AG04450 (cell line): ENCODE measurements at regions not wholly inside any gene's neighbourhood (a gene's known extent, or its start where the extent isn't known, plus 50 kb on each side); places are given as distances from the start of the nearest gene placed in this dataset.

ENCODE experiments used
- CTCF ChIA-PET: fragments of 300-600, 350-600 bp; formaldehyde crosslinking; extraction: SDS; loops from one replicate; lab custom pipeline; 2022; ENCODE audit warnings: antibody characterized with exemption, inconsistent platforms; lab: Charles Lee
- POLR2A ChIA-PET: fragments of 350-600 bp; formaldehyde crosslinking; extraction: SDS; loops from one replicate; lab custom pipeline; 2021; ENCODE audit warnings: antibody characterized with exemption, inconsistent platforms; lab: Yijun Ruan, JAX
- DNase-seq: peaks from one replicate; pipeline ENCODE4 v3.0.0-alpha.2; 2011; ENCODE audit warnings: low read depth, low spot score
- H3K27ac ChIP-seq: one replicate; pipeline ENCODE4 v1.5.1; 2012; ENCODE audit warnings: low read depth, low read length, control low read depth
- H3K27me3 ChIP-seq: one replicate; pipeline ENCODE4 v1.6.0; 2012; ENCODE audit warnings: low read length; ENCODE audit not compliant: control insufficient read depth, insufficient read depth
- H3K4me3 ChIP-seq: 2 replicates; pipeline ENCODE4 v1.5.1; 2011; ENCODE audit warnings: mild to moderate bottlenecking, low read depth, low read length, control low read depth
- H3K9me3 ChIP-seq: 2 replicates; pipeline ENCODE4 v1.5.1; 2012; ENCODE audit warnings: low read length; ENCODE audit not compliant: control insufficient read depth, insufficient read depth
- TF ChIP-seq, protein P1 (sequence below): IDR thresholded peaks from 2 replicates; pipeline ENCODE4 v1.5.1; 2011; ENCODE audit warnings: low read depth, low read length, control low read depth, inconsistent platforms

DNA sequence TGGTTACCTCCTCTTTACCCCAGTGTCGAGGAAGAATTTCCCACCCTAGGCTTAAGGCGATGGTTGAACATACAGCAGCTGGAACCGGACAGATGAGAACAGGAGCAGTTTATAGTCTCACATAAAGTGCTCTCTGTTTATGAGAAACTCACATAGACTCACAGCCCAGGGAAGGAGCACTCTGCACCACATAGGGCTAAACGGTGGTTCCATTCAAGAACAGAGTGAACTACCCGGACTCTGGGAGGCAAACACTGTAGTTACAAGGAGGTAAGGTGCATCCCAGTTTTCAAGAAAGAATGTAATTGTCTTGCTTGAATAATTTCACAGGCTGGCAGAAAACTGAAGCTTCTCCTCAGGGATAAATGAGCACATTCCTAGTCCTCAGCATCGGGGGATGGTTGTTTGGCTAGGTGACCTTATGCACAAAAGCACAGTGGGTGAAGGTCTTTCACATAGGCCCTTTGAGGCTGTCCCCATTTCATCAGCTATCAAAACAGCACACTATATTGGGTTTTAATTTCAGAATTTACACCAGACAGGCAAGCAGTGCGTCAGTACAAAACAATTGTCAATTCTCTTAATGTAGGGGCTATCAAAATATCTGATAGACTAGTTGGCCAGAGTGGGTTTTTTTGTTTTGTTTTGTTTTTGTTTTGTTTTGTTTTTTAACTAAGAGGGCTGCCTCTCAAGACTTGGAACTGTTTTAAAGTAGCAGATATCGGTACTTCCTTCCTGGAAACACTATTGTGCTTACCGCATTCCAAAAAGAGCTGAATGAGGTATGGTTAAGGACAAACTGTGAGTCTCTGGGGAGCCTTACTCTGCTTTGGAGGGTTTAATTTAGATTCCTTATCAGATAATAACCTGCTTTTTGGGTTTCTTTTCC lies 918.1 kb upstream of the CDH8 start:
- ChIA-PET CTCF (no interaction called here), POLR2A (no interaction called here)
- H3K27me3 ChIP-seq, result no peaks in the 10 kb centered on the region
- no peak overlapping the region for H3K4me3 ChIP-seq
- TF ChIP-seq, protein P1, sequence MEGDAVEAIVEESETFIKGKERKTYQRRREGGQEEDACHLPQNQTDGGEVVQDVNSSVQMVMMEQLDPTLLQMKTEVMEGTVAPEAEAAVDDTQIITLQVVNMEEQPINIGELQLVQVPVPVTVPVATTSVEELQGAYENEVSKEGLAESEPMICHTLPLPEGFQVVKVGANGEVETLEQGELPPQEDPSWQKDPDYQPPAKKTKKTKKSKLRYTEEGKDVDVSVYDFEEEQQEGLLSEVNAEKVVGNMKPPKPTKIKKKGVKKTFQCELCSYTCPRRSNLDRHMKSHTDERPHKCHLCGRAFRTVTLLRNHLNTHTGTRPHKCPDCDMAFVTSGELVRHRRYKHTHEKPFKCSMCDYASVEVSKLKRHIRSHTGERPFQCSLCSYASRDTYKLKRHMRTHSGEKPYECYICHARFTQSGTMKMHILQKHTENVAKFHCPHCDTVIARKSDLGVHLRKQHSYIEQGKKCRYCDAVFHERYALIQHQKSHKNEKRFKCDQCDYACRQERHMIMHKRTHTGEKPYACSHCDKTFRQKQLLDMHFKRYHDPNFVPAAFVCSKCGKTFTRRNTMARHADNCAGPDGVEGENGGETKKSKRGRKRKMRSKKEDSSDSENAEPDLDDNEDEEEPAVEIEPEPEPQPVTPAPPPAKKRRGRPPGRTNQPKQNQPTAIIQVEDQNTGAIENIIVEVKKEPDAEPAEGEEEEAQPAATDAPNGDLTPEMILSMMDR, result no peak
- H3K27ac ChIP-seq, result no peak overlapping the region
- H3K9me3 ChIP-seq, result peaks cover 12% of the 10 kb centered on the region
- no peak for DNase-seq

DNA sequence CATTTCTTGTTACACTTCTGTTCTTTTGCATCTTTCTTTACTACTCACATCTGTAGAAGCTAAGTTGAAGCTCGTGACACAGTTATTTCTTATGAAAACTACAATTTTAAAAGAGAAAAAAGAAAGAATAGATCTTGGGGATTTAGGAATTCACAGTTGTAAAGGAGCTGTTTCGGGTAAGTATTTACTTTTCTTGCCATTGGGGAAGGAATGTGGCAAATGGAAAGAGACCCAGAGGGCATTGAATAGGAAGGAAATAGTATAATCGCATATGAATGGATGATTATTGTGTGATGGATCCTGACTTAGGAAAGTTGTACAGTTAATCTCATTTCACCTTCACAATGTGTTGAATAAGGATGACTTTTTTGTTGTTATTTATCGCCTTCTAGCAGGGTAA lies 914.1 kb upstream of the CDH8 start:
- TF ChIP-seq, protein P1, result no peak
- Histone ChIP-seq H3K27ac (no peak overlapping the region), H3K27me3 (no peaks in the 10 kb centered on the region), H3K9me3 (no peaks in the 10 kb centered on the region; the same call in none of the 2 replicates), H3K4me3 (no peak overlapping the region)
- CTCF ChIA-PET, result no interaction called here
- POLR2A ChIA-PET, result no interaction called here
- no peak for DNase-seq

DNA sequence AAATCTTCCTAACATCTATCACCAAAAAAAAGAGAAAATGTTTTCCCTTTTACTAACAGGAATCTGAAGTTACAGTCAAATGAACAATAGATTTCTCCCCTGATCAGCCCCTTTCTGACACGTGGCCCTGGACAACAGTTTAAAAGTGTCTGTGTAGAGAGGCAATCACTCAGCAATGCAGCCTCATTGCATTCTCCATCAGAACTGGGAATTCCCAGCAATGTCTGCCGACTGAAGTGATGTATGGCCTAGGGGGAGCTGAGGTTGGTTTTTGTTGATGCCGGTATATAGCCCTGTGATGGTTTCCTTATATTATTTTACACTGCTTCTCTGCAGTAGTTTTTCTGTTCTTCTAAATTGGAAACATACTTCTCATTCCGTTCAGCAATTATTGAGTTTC lies 904.3 kb upstream of the CDH8 start:
- POLR2A ChIA-PET, result no interaction called here
- DNase-seq, result no peak
- no peak overlapping the region for H3K4me3 ChIP-seq
- TF ChIP-seq, protein P1, result no peak
- no peaks in the 10 kb centered on the region for H3K27me3 ChIP-seq
- H3K9me3 ChIP-seq, result peaks cover 7% of the 10 kb centered on the region
- CTCF ChIA-PET, result no interaction called here
- no peak overlapping the region for H3K27ac ChIP-seq

DNA sequence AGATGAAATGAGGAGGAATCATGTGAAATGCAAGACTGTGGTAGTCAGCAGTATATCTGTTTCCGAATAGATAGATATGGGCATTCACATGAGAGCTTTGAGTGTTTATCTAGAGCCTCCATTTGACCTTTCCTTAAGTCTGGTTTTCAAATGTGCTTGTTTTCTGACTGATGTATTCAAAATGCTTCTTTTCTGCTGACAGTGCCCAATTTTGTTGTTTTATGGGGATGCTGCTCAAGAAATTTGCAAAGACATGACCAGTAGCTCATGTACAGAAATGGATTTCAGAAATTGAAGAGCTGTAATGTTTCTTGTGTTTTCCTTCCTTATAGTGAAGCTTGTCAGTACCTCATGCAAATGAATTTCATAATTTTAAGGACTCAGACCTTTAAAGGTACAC lies 903.4 kb upstream of the CDH8 start:
- no peaks in the 10 kb centered on the region for H3K27me3 ChIP-seq
- TF ChIP-seq, protein P1, result no peak
- ChIA-PET CTCF (no interaction called here), POLR2A (no interaction called here)
- H3K4me3 ChIP-seq, result no peak overlapping the region
- no peak for DNase-seq
- peaks cover 7% of the 10 kb centered on the region for H3K9me3 ChIP-seq
- no peak overlapping the region for H3K27ac ChIP-seq

DNA sequence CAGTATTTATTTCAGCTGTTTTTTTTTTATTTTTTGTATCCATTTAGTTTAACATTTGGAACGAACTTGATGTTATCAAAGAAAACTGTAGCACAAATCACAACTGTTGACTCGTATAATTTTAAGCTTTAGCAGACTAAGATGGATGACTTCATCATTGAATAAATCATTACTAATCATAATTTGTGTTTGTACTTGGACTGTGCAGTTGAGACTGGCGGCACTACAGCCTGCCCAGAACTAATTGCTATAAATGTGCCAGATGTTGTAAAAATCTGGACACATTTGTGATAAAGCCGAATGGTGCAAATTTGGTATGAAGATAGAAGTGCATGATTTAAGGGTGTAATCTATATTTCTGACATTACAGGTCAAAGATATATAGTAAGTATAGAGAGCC lies 897.7 kb upstream of the CDH8 start:
- ChIA-PET CTCF (no interaction called here), POLR2A (no interaction called here)
- Histone ChIP-seq H3K27ac (no peak overlapping the region), H3K4me3 (no peak overlapping the region), H3K9me3 (peaks cover 4% of the 10 kb centered on the region), H3K27me3 (no peaks in the 10 kb centered on the region)
- no peak for DNase-seq
- TF ChIP-seq, protein P1, result no peak
